AML-193 (cell line): ENCODE measurements at regions not wholly inside any gene's neighbourhood (a gene's known extent, or its start where the extent isn't known, plus 50 kb on each side); places are given as distances from the start of the nearest gene placed in this dataset.

Experiments used
- DNase-seq, 2 experiments: peaks; one replicate each; lab custom pipeline; 2025; lab: John Stamatoyannopoulos, UW

DNA sequence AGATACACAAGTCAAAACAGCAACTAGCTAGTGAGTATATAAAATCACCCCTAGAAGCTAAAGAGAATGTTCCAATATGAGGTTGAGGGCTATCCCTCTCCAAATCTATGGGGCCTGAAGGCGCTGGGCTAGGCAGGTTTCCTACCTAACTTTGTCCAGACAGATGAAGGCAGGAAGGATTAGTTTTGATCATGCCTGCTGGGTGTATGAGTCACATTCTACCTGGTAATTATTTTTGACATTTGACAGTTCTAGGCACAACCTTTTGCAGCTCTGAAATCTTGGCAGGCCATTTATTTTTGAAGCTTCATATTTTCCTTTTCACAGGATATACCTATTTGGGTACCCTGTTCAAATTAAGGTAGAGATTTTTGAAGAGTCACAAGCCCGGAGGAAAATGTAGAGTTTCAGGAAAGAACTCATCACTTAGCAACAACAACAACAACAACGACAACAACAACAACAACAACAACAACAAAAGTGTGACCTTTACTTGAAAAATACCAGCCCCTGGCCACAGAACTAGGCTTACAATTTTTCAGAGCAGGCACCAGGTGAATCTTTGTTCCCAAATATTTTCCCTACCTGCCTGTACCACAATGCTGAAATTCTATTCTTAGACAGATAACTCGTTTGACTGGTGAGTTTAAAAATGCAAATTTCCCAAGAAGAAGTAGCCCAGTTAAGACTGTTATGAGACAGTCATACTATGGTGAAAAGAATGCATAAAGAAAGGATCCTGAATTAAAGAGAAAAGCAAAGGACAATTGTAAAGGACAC, 175.5 kb upstream of the TUT7 start:
- no peak for DNase-seq

GRCh38 chr9:86526021-86526420, 171.8 kb upstream of the TUT7 start:
- DNase-seq = no peak

DNA sequence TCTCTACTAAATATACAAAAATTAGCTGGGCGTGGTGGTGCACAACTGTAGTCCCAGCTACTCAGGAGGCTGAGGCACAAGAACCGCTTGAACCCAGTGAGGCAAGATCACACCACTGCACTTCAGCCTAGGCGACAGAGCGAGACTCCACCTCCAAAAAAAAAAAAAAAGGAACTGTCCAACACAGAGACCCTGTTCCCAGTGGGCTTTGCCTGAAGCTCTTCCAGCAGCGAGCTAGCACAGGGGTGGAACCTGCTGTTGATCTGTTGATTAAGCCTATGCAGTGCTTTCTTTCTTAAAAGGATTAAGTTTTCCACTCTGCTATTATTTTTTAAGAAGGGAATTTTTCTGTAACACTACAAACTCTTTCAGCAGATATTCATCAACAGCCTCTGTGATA, 171.0 kb upstream of the TUT7 start:
- DNase-seq = no peak

- DNase-seq = no peak
These were observed 167.8 kb upstream of the TUT7 start for GRCh38 chr9:86521977-86522376.

GRCh38 chr9:86521322-86521721, 167.1 kb upstream of the TUT7 start:
- no peak for DNase-seq

DNA sequence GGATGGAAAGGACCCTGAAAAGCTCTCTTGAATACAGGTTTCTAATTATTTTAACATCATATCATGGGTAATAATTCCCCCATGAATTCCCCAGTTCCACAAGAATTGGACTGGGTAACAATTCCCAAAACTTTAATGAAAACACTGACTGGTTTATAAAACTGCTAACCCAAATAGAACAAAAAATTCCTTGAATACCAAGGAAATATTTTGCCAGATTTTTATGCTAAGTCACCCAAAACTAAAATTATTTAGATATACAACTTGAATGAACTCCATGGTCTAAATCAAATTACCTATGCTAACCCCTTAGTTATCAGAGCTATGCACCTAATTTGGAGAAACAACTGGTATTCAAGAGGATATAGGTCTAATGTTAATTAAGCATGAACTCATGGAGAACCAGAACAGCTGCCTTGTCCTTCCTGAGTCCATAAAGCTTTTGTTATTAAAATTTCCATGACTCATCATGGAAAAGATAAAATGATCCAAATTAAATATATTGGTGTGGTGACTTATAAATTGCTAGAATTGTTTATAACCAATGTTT, 164.9 kb upstream of the TUT7 start:
- DNase-seq = no peak

DNA sequence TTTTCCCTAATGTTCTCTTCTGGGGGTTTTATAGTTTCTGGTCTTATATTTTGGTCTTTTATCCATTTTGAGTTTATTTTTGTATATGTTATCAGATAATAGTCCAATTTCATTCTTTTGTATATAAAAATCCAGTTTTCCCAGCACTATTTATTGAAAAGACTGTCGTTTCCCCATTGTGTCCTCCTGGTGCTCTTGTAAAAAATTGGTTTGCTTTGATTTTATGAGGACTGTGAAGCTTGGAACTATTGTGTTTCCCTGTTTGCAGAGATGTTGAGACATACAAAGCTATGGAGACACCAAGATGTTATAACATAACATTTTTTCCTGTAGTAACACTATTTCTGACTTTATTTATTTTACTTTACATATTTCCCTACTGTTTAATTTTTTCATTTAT, 163.3 kb upstream of the TUT7 start:
- no peak for DNase-seq

DNA sequence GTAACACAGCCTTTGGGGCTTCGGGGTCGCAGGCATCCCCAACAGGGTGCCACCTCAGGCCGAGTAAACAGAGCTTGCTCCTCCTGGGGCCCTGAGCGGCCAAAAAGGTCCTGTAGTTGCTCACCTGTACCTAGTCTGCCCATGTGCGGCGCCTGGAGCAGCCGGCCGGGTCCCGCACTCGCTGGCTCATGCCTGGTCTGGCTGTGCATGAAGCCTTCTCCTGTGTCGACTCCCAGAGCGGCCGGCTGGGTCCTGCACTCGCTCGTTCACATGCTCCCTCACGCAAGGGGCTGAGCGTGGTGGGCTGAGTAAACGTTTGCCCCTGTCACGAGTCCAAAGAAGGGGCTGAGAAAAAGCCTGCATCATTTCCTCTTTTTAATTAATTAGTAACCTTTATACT, 162.4 kb upstream of the TUT7 start:
- no peak for DNase-seq

- DNase-seq = no peak
These were observed 161.0 kb upstream of the TUT7 start for GRCh38 chr9:86515221-86515620.

DNA sequence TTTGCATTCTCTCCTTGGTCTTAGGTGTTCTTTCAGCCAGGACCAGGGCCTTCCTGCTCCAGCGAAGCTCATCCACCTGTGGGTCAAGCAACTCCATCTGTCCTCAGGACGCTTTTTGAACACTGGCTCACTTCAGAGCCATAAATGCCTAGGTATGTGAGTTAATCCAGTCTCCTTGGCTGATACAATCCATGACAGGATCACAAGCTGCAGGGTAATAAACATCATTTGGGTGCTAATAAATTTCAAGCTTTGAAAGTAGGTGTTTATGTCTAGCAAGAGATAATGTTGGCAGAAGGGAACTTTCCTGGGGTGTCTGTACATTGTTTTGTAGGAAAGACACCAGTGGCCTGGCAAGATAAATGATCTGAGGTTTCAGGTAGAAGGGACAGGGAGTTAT, 159.2 kb upstream of the TUT7 start:
- DNase-seq = no peak

GRCh38 chr9:86512929-86513328, 158.7 kb upstream of the TUT7 start:
- no peak for DNase-seq

DNA sequence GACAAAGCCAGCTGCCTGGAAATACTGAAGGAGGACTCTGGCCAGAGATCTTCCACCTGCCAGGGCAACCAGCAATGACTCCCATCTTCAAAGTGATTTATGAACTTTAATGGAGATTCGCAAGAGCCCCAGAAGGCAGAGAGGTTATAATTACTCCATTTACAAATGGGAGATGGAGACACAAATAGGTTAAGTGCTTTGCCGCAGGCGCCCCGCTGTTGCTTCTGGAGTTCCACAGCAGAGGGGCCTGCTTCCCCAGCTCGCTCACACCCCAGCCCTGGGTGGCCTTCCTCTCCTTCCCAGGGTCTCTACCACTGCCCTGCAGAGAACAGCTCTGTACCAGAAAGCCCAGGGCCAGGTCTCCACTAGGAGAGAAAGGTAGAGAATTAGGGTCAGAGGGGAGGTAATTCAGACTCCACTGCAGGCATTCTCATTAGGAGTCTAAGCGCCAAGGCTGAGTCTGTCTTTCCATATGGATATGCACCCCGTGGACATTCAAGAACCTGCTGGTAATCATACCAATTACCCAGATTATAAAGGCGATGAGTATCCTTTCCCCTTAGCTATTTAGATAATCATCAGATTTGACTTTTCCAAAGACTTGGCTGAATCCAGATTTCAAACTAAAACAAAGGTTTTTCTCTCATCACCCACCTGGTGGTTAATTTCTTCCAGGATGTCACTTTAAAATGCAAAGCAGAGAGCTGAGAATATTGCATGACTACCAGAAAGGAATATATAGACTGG, 157.6 kb upstream of the TUT7 start:
- no peak for DNase-seq

DNA sequence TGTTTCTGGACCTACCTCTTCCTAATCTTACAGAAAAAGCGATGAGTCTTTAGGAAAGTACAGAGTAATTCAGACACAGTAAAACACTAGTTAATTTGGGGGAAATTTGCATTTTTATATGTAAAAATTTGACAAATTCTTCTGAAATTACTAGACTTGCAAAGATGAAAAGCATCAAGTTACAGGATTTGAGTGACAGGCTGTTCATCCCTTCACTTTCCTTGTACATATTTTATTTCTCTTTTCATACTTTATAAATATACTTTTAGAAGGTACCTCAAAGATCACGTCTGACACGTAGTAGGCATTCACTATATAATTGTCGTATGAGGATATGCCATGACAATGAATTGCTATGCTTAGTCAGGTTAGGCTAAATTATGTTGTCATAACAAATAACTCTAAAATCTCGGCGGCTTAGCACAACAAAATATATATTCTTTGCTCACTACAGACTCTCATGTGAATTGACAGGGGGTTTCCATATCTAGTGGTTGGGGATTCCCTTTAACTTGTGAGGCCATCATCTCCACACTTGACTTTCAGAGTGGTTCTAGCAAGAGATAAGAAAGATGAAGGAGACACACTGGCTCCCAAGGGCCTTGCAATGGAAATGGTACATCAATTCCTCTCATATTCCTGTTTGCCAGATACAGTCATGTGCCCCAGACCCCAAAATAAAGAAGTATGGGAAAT, 154.1 kb upstream of the TUT7 start:
- no peak for DNase-seq

GRCh38 chr9:86507212-86507630, 153.0 kb upstream of the TUT7 start:
- no peak for DNase-seq

DNA sequence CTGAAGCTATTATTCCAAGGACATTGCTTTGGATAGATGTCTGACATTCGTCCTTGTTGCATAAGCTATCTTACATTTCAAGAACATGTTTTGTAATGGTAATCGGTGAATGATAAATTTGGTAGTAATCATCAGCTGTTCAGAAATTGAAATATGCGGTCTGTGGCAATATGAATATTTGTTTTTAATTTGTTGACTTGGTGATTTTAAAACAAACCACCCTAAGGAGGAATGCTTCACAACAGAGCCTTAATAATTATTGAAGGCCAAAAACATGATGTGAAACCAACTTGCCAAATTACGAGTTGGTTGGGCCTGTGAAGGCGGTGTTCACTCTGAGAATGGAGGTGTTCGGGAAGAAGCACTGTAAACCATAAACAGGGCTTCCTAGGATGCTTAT, 149.7 kb upstream of the TUT7 start:
- no peak for DNase-seq

DNA sequence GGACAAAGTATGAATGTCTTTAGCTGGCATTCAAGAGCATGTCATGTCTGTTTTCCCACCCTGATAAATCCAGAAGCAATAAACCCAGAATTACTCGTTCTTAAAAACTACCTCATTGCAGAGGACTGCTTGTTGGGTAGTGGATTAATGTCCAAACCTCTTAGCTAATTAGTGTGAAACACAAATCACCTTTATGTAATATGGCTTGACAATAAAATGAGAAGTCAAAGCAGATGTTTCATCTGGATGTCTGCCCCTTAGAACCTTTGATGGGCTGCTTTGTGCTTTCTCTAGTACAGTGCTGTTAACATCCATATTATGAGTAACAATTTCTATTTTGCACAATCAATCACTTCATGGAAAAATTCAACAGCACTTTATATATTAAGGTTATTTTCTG, 149.1 kb upstream of the TUT7 start:
- no peak for DNase-seq

GRCh38 chr9:86500667-86501435, 146.6 kb upstream of the TUT7 start:
- no peak for DNase-seq

- DNase-seq = no peak
These were observed 145.8 kb upstream of the TUT7 start for GRCh38 chr9:86500031-86500430.

DNA sequence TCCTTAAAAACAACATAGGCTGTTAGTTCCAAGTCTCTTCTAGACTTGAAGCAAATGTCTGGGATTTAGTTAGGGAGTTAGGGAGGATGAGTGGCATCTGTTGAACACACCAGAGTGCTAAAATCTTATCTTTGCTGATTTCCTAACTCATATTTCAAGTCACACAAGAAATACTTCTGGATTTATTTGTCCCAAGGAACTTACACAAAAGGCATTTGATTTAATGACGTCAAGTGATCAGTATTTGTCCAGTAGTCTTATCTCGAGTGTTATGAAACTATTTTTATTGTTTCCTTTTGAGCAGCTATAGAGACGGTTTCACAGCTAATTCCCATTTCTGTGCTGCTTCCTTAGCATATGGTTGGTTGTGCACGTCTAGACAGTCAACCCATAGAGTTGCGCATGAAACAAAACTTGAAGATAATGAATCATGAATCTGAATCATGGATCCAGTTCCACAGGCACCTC, 140.5 kb upstream of the TUT7 start:
- DNase-seq = no peak

DNA sequence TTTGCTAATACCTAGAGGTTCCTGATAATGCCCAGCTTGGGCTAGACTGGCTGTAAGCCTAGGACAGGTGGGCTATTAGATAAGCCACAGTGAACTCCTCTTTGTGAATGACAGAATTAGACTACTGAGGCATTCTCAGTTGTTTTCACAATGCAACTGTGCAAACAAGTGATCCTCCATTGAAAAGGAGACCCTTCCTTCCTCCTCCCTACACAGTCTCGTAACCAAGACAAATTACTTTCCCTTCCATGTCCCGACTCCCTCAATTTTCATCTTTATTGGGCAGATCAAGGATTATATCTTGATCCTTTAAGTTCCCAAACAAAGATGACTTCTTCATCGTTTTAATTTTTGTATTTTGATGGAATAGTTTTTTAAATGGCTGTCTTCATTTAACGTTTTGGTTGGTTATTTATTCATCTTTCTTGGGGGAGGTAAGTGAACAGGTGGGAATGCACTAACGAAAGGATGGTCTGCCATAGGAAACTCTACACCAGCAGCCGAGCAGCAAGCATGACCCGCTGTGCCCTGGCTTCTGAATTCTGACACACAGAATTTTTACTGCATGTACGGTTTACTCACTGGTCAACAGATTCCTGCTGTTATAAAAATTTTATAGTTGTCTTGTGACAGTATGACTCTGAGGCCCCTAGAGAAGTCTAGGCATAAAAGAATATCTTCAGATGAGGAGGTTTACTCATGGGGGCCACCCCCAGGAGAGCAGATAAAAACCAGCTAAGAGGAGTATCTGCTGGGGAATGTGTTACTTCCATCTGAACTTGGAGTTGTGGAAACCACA, 137.5 kb upstream of the TUT7 start:
- DNase-seq = no peak

DNA sequence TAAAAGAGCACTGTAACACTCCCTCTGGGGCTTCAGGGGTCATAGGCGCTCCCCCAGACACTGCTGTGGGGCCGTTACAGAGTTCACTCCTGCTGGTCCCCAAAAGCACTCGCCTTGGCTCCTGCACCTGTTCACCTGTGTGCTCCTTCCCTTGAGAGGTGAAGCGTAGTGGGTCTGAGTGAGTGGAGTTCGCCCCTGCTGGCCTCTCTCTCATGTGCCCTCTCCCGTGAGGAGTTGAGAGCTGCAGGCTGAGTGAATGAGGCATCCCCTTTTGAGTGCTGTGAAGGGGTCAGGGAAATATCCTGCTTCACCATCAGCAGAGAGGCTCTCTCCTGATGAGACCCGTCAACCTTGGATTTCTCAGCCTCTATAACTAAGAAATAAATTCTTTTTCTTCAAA, 134.6 kb upstream of the TUT7 start:
- DNase-seq = no peak
